ENCODE measurements at regions not wholly inside any gene's neighbourhood (a gene's known extent, or its start where the extent isn't known, plus 50 kb on each side); places are given as distances from the start of the nearest gene placed in this dataset.

DNA sequence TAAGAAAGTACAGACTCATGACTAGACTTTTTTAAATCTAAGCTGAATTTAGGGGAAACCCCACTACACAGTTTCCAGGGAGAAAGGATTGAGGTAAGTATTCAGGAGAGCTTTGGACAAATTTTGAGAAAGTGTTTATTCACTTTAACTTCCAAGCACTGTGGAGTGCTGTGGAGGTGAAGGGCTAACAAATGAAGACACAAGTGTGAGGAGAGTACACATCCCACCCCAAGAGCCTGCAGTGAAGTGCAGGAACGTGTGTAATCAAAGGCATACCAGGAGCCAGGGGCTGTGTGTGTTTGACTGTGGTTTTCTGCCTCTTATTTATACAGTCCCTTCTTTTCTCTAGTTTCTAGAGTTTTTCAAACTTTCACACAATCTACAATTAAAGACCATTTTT, 118.3 kb downstream of the CMPK2 start:
- peaks cover 10 to 44% (median 34%) of the 10 kb centered on the region in 5 donors for H3K27me3 Mint-ChIP-seq
- DNase-seq (no peak), ATAC-seq (no peak)
- POLR2A ChIA-PET: no interaction called here
- H3K27ac Mint-ChIP-seq: no peak overlapping the region
- peaks cover 0 to 2% (median 0%) of the 10 kb centered on the region in 9 donors for H3K9me3 Mint-ChIP-seq
- no peaks in the 10 kb centered on the region for H3K36me3 Mint-ChIP-seq
- no peak overlapping the region for H3K4me3 Mint-ChIP-seq
- no peaks in the 10 kb centered on the region for H3K4me1 Mint-ChIP-seq

DNA sequence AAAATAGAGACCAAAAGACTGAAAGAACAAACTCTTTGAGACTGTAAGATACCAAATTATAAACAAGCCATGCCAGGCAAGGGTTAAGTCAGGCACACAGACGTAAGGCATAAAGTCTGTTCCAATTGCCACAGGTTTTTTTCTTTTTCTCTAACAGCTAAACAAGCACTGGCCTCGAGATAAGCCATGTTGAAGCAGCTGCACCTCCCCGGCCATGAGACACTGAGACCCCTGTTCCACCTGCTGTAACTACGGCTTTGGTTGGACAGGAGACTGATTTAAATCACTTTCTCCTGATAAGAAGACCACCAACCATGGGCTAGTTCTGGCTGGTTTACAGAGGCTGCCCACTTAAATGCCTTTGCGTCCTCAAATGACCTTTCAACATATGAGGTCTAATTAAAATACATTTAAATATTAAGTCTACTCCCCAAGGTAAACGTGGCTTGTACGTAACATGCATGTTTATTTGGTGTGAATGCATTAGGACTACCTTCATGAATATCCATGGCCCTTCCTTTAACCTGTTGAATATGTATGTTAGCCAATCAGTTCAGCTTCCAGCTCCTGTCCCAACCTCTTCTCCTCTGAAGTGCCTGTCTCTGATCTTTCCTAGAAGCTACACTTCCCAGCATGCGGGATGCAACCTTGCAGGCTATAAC, 117.2 kb downstream of the CMPK2 start:
- no peaks in the 10 kb centered on the region for H3K4me1 Mint-ChIP-seq
- H3K4me3 Mint-ChIP-seq: no peak overlapping the region
- peaks cover 0 to 2% (median 0%) of the 10 kb centered on the region in 9 donors for H3K9me3 Mint-ChIP-seq

DNA sequence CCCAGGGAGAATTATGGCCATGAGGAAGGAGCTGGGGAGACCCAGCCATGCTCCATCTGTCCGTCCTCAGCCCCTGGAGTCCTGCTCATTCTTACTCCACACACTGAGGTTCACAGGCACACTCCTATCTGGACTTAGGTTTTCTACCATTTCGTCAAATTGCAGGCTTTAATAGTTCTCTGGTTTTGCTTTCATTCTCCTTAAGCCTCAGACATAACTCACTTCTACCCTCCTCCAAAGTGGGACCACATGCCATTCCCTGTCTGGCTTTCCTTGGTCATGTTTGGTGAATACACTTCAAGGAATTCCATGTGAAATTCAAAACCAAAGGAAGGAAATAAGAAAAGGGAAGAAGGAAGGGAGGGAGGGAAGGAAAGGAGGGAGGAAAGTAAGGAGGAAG, 115.7 kb downstream of the CMPK2 start:
- Mint-ChIP-seq H3K4me1 (no peaks in the 10 kb centered on the region), H3K36me3 (no peaks in the 10 kb centered on the region), H3K9me3 (no peaks in the 10 kb centered on the region), H3K27me3 (peaks cover 7 to 34% (median 25%) of the 10 kb centered on the region in 5 donors), H3K27ac (no peak overlapping the region), H3K4me3 (no peak overlapping the region)
- POLR2A ChIA-PET: no interaction called here
- no peak for ATAC-seq
- DNase-seq: no peak

More for the DNA sequence above, 117.2 kb downstream of the CMPK2 start:
- DNase-seq (no peak), ATAC-seq (no peak)
- peaks cover 10 to 33% (median 32%) of the 10 kb centered on the region in 5 donors for H3K27me3 Mint-ChIP-seq
- no peak overlapping the region for H3K27ac Mint-ChIP-seq
- POLR2A ChIA-PET: no interaction called here
- no peaks in the 10 kb centered on the region for H3K36me3 Mint-ChIP-seq

DNA sequence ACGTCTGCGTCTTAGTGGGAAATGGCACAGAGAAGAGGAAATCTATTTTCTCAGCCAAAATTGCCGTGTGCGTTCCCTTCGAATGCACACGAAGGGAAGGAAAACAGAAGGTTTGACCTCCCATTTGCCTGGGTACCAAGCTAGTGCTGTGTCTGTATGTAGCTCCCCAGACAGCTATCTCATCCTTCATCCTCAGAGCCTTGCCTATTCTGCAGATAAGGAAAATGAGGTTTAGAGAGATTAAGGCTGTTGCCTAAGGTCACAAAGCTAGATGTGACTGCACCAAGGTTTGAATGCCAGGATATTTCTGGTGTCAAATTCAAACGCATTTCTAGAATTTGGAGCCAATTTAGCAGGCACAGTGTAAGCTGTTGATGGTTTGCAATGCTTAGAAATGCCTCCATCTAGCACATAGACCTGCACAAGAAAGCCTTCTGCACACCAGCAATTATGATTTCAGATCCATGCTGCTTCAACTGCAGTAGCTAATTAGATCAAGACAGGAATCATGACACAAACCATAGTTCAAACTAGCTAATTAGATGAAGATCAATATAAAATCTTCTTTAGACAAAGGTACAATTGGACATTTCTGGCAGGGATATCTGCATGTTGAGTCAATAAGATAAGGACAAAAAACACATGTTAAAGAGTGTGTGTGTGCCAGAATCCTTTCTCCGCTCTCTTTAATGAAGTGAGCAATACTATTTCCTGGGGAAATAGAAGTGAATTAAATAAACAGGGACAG, 115.1 kb downstream of the CMPK2 start:
- Mint-ChIP-seq H3K36me3 (no peaks in the 10 kb centered on the region), H3K9me3 (no peaks in the 10 kb centered on the region), H3K27me3 (peaks cover 7 to 35% (median 19%) of the 10 kb centered on the region in 5 donors), H3K4me3 (no peak overlapping the region), H3K27ac (peak overlapping the region in 1 of 10 donors; percentile 42), H3K4me1 (no peaks in the 10 kb centered on the region)
- DNase-seq: no peak
- ATAC-seq: no peak
- POLR2A ChIA-PET: no interaction called here

DNA sequence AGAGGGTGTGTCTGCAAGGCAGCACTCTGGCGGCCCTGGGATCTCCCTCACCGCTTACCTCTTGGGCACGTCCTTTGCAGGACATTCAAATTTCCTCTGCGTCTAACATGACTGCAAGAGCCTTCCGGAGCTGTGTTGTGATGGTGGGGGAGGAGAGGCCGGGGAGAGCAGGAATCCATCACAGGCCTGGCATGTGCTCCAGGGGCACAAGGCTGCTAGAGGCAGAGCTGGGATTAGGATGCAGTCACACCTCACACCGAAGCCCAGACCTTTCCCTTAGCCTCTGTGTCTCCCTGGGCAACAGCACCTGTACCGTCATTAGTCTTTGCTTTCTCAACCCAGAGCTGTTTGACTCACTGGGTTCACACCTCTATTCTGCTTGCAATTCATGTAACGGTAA, 111.3 kb downstream of the CMPK2 start:
- Mint-ChIP-seq H3K27ac (peak overlapping the region in 1 of 10 donors; percentile 35), H3K27me3 (peaks cover 0 to 20% (median 16%) of the 10 kb centered on the region in 5 donors), H3K4me3 (no peak overlapping the region), H3K36me3 (no peaks in the 10 kb centered on the region), H3K4me1 (no peaks in the 10 kb centered on the region), H3K9me3 (no peaks in the 10 kb centered on the region)
- POLR2A ChIA-PET: no interaction called here
- DNase-seq (no peak), ATAC-seq (no peak)

DNA sequence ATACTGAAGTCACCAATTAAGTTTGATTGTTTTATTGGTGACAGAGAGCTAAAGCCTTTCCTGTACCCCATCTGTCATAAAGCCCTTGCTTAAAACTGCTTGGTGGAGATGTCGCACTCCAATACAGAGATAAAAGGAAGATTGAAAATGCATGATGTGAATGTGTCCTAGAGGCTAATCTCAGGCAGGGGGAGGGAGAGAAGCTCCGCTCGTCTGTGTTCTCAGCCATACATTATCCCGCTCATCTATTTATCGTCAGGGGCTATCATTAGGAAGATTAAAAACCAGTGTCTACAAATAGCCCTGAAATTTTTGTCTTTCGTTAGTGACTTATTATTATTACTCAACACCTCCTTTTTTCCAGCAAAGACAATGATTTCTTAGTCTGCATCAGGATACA, 110.3 kb downstream of the CMPK2 start:
- H3K9me3 Mint-ChIP-seq: no peaks in the 10 kb centered on the region
- no peak overlapping the region for H3K4me3 Mint-ChIP-seq
- no peak for ATAC-seq
- no peak for DNase-seq
- no peaks in the 10 kb centered on the region for H3K36me3 Mint-ChIP-seq
- POLR2A ChIA-PET: no interaction called here
- peaks cover 0 to 16% (median 10%) of the 10 kb centered on the region in 5 donors for H3K27me3 Mint-ChIP-seq
- H3K27ac Mint-ChIP-seq: no peak overlapping the region
- H3K4me1 Mint-ChIP-seq: no peaks in the 10 kb centered on the region

DNA sequence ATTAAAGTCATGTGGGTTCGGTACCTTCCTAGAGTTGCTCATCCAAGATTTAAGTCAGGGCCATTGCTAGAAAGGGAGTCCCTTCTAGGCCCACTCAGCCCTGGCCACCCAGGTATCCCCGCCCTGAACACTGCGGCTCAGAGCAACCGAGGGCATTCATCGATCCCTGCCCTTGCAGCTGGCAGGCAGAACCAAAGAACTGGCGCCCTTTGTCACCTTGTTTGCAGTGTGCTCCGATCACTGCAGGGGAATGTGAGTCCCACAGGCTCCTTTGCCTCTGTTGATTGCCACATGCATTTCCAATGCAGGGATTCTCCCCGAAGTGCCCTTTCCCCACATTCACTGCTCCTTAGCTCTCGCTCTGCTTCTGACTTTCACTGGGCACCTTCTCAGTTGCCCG, 108.5 kb downstream of the CMPK2 start:
- H3K4me3 Mint-ChIP-seq: no peak overlapping the region
- no peaks in the 10 kb centered on the region for H3K36me3 Mint-ChIP-seq
- no peak for DNase-seq
- H3K27ac Mint-ChIP-seq: no peak overlapping the region
- no peak for ATAC-seq
- POLR2A ChIA-PET: no interaction called here
- H3K9me3 Mint-ChIP-seq: no peaks in the 10 kb centered on the region
- H3K27me3 Mint-ChIP-seq: peaks cover 0 to 15% (median 8%) of the 10 kb centered on the region in 5 donors
- no peaks in the 10 kb centered on the region for H3K4me1 Mint-ChIP-seq

DNA sequence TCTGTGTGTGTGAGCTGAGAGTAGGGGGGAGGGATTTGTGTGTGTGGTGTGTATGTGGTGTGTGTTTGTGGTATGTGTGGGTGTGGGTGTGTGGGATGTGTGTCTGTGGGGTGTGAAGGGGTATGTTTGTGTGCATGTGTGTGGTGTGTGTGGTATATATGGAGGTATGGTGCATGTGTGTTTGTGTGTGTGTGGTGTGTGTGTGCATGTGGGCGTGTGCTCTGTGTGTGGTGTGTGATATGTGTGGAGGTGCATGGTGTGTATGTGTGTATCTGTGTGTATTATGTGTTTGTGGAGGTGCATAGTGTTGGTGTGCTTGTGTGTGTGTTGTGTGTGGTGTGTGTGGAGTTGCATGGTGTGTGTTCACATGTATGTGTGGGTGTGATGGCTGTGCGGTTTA, 106.0 kb downstream of the CMPK2 start:
- Mint-ChIP-seq H3K36me3 (no peaks in the 10 kb centered on the region), H3K4me3 (no peak overlapping the region), H3K27ac (no peak overlapping the region), H3K4me1 (no peaks in the 10 kb centered on the region), H3K9me3 (no peaks in the 10 kb centered on the region), H3K27me3 (peaks cover 0 to 14% (median 2%) of the 10 kb centered on the region in 5 donors)
- POLR2A ChIA-PET: no interaction called here
- DNase-seq (no peak), ATAC-seq (no peak)

DNA sequence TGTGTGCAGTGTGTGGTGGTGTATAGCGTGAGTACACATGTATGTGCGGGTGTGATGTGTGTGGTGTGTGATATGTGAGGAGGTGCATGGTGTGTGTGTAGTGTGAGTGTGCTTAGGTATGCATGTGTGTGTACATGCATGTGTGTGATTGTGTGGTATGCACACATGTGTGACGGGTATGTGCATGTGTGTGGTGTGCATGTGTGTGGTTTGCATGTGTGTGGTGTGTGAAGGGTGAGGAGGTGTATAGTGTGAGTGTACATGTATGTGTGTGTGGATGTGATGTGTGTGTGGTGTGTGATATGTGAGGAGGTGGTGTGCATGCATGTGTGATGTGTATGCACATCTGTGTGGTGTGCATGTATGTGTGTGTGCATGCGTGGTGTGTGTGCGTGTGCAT, 105.6 kb downstream of the CMPK2 start:
- POLR2A ChIA-PET: no interaction called here
- DNase-seq (no peak), ATAC-seq (no peak)
- Mint-ChIP-seq H3K27me3 (peaks cover 0 to 14% (median 2%) of the 10 kb centered on the region in 5 donors), H3K4me1 (no peaks in the 10 kb centered on the region), H3K27ac (no peak overlapping the region), H3K36me3 (no peaks in the 10 kb centered on the region), H3K4me3 (no peak overlapping the region), H3K9me3 (no peaks in the 10 kb centered on the region)

DNA sequence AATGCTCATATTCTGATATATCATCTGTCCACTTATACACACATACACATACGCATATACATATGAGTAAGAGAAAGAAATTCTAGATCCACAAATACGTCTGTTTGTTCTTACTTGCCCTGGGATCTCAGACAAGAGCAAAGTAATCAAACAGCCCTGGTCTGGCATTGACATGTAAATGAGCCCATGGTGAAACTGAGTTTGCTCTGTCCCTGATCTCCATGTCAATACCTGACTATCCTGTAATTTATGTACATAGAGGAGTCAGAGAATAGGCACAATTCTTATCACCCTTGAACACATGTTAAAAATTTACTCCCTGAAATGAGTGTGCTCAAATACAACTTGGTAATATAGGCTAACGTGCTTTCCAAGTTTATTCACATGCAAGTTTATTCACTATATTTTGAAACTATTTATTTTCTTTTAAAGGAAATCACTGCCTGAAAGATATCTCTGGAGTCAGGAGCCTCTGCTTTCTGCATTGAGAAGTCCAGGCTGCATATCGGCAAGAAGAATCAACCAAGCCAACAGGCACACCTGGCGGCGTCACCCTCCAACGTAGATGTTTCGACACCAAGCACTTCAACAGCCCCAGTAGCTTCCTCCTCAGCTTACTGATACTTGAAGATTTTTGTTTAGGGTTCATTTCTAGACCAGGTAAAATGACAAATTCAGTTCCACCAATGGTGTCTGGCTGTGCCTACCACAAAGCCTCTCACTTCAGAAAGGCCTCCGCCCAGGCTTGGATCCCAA, 100.6 kb downstream of the CMPK2 start:
- no peak overlapping the region for H3K4me3 Mint-ChIP-seq
- no peaks in the 10 kb centered on the region for H3K9me3 Mint-ChIP-seq
- no peak for ATAC-seq
- H3K4me1 Mint-ChIP-seq: no peaks in the 10 kb centered on the region
- POLR2A ChIA-PET: no interaction called here
- DNase-seq: no peak
- H3K36me3 Mint-ChIP-seq: no peaks in the 10 kb centered on the region
- H3K27me3 Mint-ChIP-seq: peaks cover 0 to 4% (median 3%) of the 10 kb centered on the region in 5 donors
- H3K27ac Mint-ChIP-seq: no peak overlapping the region

DNA sequence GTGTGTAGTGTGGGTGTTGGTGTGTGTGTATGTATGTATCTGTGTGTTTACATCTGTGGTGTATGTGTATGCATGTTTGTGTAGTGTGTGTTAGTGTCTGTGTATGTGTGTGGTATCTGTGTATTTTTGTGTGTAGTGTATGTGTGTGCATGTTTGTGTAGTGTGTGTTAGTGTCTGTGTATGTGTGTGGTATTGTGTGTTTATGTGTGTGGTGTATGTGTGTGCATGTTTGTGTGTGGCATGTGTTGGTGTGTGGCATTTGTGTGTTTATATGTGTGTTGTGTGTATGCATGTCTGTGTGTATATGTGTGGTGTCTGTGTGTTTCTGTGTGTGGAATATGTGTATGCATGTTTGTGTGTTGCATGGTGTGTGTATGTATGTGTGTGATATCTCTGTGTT, 96.4 kb downstream of the CMPK2 start:
- Mint-ChIP-seq H3K27ac (no peak overlapping the region), H3K36me3 (no peaks in the 10 kb centered on the region), H3K4me3 (no peak overlapping the region), H3K27me3 (peaks cover 14 to 36% (median 23%) of the 10 kb centered on the region in 5 donors), H3K4me1 (peaks cover 4 to 8% (median 7%) of the 10 kb centered on the region in 4 donors), H3K9me3 (no peaks in the 10 kb centered on the region)
- ATAC-seq (no peak), DNase-seq (no peak)
- POLR2A ChIA-PET: no interaction called here

DNA sequence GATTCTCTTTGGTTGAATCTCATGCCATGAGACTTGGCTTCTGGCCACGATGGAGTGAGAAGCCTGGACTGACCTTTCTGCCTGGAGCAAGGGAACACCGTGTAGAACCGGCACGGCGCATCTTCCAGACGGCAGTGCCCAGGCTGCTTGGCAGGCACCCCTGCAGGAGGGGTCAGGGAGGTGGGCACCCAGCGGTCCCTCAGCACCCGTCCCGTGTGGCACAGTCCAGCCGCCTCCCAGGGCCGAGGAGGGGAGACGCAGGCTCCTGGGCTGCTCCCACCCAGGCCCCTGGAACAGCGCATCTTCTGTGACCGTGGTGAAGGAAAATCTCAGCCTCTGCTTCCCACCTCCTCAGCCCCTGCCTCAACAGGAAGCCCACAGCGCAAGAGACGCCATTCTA, 95.7 kb downstream of the CMPK2 start:
- no peak for DNase-seq
- Mint-ChIP-seq H3K9me3 (no peaks in the 10 kb centered on the region), H3K36me3 (no peaks in the 10 kb centered on the region), H3K27me3 (peaks cover 16 to 39% (median 25%) of the 10 kb centered on the region in 5 donors), H3K27ac (no peak overlapping the region), H3K4me3 (no peak overlapping the region), H3K4me1 (peaks cover 4 to 8% (median 7%) of the 10 kb centered on the region in 4 donors)
- POLR2A ChIA-PET: no interaction called here
- ATAC-seq: no peak
